ENCODE measurements at regions not wholly inside any gene's neighbourhood (a gene's known extent, or its start where the extent isn't known, plus 50 kb on each side); places are given as distances from the start of the nearest gene placed in this dataset.

- DNase-seq (ENCODE audit: low read depth in 2 of 2): no peak
These were observed 185.5 kb downstream of the MN1 start for GRCh38 chr22:27616033-27616432.

GRCh38 chr22:27617214-27617881 lies 184.2 kb downstream of the MN1 start:
- no peak for DNase-seq (ENCODE audit: low read depth in 2 of 2)

GRCh38 chr22:27620367-27621154 lies 181.0 kb downstream of the MN1 start:
- no peak for DNase-seq (ENCODE audit: low read depth in 2 of 2)

- DNase-seq (ENCODE audit: low read depth in 2 of 2): no peak
These were observed 180.0 kb downstream of the MN1 start for GRCh38 chr22:27621486-27622070.

- DNase-seq (ENCODE audit: low read depth in 2 of 2): no peak
These were observed 177.5 kb downstream of the MN1 start for GRCh38 chr22:27624042-27624441.

- DNase-seq (ENCODE audit: low read depth in 2 of 2): no peak
These were observed 176.9 kb downstream of the MN1 start for GRCh38 chr22:27624705-27625104.

GRCh38 chr22:27625769-27626674 lies 175.5 kb downstream of the MN1 start:
- DNase-seq (ENCODE audit: low read depth in 2 of 2): no peak

- no peak for DNase-seq (ENCODE audit: low read depth in 2 of 2)
These were observed 174.7 kb downstream of the MN1 start for GRCh38 chr22:27626675-27627443.

GRCh38 chr22:27627444-27627833 lies 174.1 kb downstream of the MN1 start:
- no peak for DNase-seq (ENCODE audit: low read depth in 2 of 2)

- DNase-seq (ENCODE audit: low read depth in 2 of 2): no peak
These were observed 173.7 kb downstream of the MN1 start for GRCh38 chr22:27627901-27628300.

GRCh38 chr22:27628341-27628740 lies 173.2 kb downstream of the MN1 start:
- no peak for DNase-seq (ENCODE audit: low read depth in 2 of 2)

- no peak for DNase-seq (ENCODE audit: low read depth in 2 of 2)
These were observed 172.5 kb downstream of the MN1 start for GRCh38 chr22:27628891-27629631.

- DNase-seq (ENCODE audit: low read depth in 2 of 2): no peak
These were observed 171.5 kb downstream of the MN1 start for GRCh38 chr22:27629908-27630673.

GRCh38 chr22:27630754-27631153 lies 170.8 kb downstream of the MN1 start:
- DNase-seq (ENCODE audit: low read depth in 2 of 2): no peak

- DNase-seq (ENCODE audit: low read depth in 2 of 2): no peak
These were observed 169.9 kb downstream of the MN1 start for GRCh38 chr22:27631641-27632040.

- DNase-seq (ENCODE audit: low read depth in 2 of 2): no peak
These were observed 168.9 kb downstream of the MN1 start for GRCh38 chr22:27632451-27633295.

- no peak for DNase-seq (ENCODE audit: low read depth in 2 of 2)
These were observed 168.2 kb downstream of the MN1 start for GRCh38 chr22:27633296-27633871.

GRCh38 chr22:27634043-27634740 lies 167.4 kb downstream of the MN1 start:
- no peak for DNase-seq (ENCODE audit: low read depth in 2 of 2)
